ENCODE measurements at regions not wholly inside any gene's neighbourhood (a gene's known extent, or its start where the extent isn't known, plus 50 kb on each side); places are given as distances from the start of the nearest gene placed in this dataset.

GRCh38 chr16:11428623-11428953 is 83.3 kb downstream of the RMI2 start:
- intact Hi-C loops (cut with DNase I; ENCODE audit: low total_unique reads) = no loop called here
- DNase-seq (ENCODE audit: low spot score in 2 of 2) = no peak
- H3K4me3 ChIP-seq (ENCODE audit: low read depth, poor library complexity, severe bottlenecking) = no peak overlapping the region
- 75 to 77% methylated on average over 4 of the region's 4 CpGs for WGBS, 2 donors
- TF ChIP-seq POLR2A (IDR thresholded peaks at IDR 0.05) (no peak), CTCF (IDR thresholded peaks at IDR 0.05) (no peak)

GRCh38 chr16:11429123-11429522 is 83.9 kb downstream of the RMI2 start:
- intact Hi-C loops (cut with DNase I; ENCODE audit: low total_unique reads) = no loop called here
- 63 to 70% methylated on average over 6 of the region's 6 CpGs for WGBS, 2 donors
- no peak overlapping the region for H3K4me3 ChIP-seq (ENCODE audit: low read depth, poor library complexity, severe bottlenecking)
- no peak for TF ChIP-seq CTCF (IDR thresholded peaks at IDR 0.05)
- no peak for DNase-seq (ENCODE audit: low spot score in 2 of 2)

GRCh38 chr16:11429823-11430222 is 84.6 kb downstream of the RMI2 start:
- intact Hi-C loops (cut with DNase I; ENCODE audit: low total_unique reads) = no loop called here
- no peak for TF ChIP-seq POLR2A (IDR thresholded peaks at IDR 0.05)
- no peak for TF ChIP-seq CTCF (IDR thresholded peaks at IDR 0.05)
- DNase-seq (ENCODE audit: low spot score in 2 of 2) = no peak
- no peak overlapping the region for H3K4me3 ChIP-seq (ENCODE audit: low read depth, poor library complexity, severe bottlenecking)
- 81 to 82% methylated on average over 6 of the region's 6 CpGs for WGBS, 2 donors

- no peak overlapping the region for H3K4me3 ChIP-seq (ENCODE audit: low read depth, poor library complexity, severe bottlenecking)
- intact Hi-C loops (cut with DNase I; ENCODE audit: low total_unique reads) = no loop called here
- 71 to 84% methylated on average over 11 of the region's 11 CpGs for WGBS, 2 donors
- no peak for DNase-seq (ENCODE audit: low spot score in 2 of 2)
- TF ChIP-seq CTCF (IDR thresholded peaks at IDR 0.05) (no peak), POLR2A (IDR thresholded peaks at IDR 0.05) (no peak)
Measured at GRCh38 chr16:11430601-11431317, 85.5 kb downstream of the RMI2 start.

GRCh38 chr16:11431915-11432465 is 86.7 kb downstream of the RMI2 start:
- intact Hi-C loops (cut with DNase I; ENCODE audit: low total_unique reads) = no loop called here

More at GRCh38 chr16:11431915-11432465, 86.7 kb downstream of the RMI2 start:
- WGBS, 2 donors = 71 to 81% methylated on average over 4 of the region's 4 CpGs
- TF ChIP-seq POLR2A (IDR thresholded peaks at IDR 0.05) (no peak), CTCF (IDR thresholded peaks at IDR 0.05) (no peak)
- DNase-seq (ENCODE audit: low spot score in 2 of 2) = no peak
- no peak overlapping the region for H3K4me3 ChIP-seq (ENCODE audit: low read depth, poor library complexity, severe bottlenecking)
